Esophagus muscularis mucosa (tissue), 3 donors: ENCODE measurements at regions not wholly inside any gene's neighbourhood (a gene's known extent, or its start where the extent isn't known, plus 50 kb on each side); places are given as distances from the start of the nearest gene placed in this dataset.
"Not testable (repeated sequence)": the region's sequence is repeated elsewhere in the genome, so short reads cannot be mapped to it uniquely, and the experiment has no call there.

ENCODE experiments used
- CTCF ChIP-seq, 3 experiments: fragments of 200-600 bp in 2 of 3; fragments of 450-650 bp in 1 of 3; sonication (generic) in 2 of 3; IDR thresholded peaks; one replicate each; pipeline ENCODE4 v1.5.1; 2017 to 2019; ENCODE audit warnings: antibody characterized with exemption in 3 of 3, mild to moderate bottlenecking in 2 of 3, moderate library complexity in 1 of 3
- POLR2AphosphoS5 ChIP-seq, 2 donors: sonication (generic); formaldehyde crosslinking; IDR thresholded peaks; one replicate each; pipeline ENCODE4 v1.6.1; 2017; ENCODE audit warnings: antibody characterized with exemption in 2 of 2

- TF ChIP-seq CTCF, POLR2AphosphoS5 (IDR thresholded peaks at IDR 0.05): not testable (repeated sequence)
Measured at GRCh38 chr17:22044706-22045246, 352.5 kb downstream of the KCNJ18 start.
